CD4-positive, alpha-beta T cell treated with Interferon alpha-2 for 1 hour (primary cell): ENCODE measurements at regions not wholly inside any gene's neighbourhood (a gene's known extent, or its start where the extent isn't known, plus 50 kb on each side); places are given as distances from the start of the nearest gene placed in this dataset.
"Not testable (repeated sequence)": the region's sequence is repeated elsewhere in the genome, so short reads cannot be mapped to it uniquely, and the experiment has no call there.

ENCODE experiments used
- DNase-seq, 2 donors: peaks; one replicate each; pipeline ENCODE4 v3.0.0-alpha.2; 2020 to 2022

DNA sequence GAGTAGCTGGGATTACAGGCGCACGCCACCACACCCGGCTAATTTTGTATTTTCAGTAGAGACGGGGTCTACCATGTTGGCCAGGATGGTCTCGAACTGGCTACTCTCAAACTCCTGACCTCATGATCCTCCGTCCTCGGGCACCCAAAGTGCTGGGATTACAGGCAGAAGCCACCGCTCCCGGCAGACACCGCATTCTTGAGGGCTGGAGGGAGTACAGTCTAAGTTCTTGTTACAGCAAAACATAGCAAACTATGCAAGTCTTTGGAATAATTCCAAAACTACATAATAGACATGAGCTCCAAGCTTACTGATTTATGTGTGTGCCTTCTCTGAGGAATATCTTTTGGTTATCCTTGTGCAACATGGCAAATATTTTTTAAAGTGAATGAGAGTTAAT, 299.1 kb upstream of the ZNF658 start:
- DNase-seq, result not testable (repeated sequence)

DNA sequence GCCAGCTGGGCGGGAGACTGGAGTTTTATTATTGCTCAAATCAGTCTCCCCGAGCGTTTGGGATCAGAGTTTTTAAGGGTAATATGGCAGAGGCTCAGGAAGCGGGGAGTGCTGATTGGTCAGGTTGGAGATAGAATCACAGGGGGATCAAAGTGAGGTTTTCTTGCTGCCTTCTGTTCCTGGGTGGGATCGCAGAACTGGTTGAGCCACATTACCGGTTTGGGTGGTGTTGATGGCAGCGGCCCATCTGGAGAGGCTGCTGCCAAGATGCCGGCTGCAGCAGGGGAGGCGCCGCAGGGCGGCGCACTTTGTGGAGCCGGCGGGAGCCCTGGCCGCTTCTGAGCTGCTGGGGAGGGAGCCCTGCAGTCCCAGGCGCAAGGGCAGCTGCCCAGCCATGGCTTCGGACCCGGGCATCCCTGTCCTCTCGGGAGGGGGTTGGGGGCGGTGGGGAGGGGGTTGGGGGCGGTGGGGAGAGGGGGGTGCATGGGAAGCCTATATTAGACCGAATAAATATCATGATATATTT, 268.9 kb upstream of the ZNF658 start:
- not testable (repeated sequence) for DNase-seq

DNA sequence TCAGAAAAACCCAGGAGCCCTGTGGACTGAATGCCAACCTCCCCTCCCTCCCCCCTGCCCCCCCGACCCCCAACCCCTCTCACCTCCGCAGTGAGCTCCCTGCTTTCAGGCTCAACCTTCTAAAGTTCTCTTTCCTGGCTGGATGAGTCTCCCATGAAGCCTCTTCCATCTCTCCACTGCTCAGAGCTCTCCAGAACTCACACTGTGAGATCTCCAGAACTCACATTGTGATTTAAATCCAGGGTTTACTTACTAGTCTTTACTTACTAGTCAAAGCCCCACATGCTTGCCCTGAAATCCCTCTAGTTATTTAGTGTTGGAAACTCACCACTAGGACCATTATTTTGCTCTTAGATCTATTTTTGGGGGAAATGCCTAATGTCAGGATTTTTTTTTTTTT, 252.8 kb upstream of the ZNF658 start:
- DNase-seq, result not testable (repeated sequence)

DNA sequence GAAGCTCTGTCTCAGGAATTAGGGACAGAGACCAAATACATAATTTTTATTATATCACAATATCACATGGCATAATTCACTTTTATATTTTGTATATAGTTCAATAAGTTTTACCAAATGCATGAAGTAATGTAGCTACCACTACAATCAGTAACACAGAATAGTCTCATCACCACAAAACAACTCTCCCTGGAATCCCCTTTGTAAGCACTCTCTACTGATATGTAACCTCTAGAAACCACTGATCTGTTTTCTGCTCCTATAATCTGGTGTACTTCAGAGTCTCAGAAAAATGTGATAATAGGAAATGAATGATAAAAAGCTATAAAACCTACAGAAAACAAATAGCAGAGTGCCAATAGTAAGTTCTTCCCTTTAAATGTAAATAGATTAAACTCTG, 210.3 kb upstream of the ZNF658 start:
- DNase-seq, result not testable (repeated sequence)

DNA sequence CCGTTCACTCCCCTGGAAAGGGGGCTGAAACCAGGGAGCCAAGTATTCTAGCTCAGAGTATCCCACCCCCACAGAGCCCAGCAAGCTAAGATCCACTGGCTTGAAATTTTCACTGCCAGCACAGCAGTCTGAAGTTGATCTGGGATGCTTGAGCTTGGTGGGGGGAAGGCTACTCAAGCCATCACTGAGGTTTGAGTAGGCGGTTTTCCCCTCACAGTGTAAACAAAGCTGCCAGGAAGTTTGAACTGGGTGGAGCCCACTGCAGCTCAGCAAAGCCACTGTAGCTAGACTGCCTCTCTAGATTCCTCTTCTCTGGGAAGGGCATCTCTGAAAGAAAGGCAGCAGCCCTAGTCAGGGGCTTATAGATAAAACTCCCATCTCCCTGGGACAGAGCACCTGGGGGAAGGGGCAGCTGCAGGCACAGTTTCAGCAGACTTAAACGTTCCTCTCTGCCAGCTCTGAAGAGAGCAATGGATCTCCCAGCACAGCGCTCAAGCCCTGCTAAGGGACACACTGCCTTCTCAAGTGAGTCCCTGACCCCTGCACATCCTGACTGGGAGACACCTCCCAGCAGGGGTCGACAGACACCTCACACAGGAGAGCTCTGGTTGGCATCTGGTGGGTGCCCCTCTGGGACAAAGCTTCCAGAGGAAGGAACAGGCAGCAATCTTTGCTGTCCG, 204.8 kb upstream of the ZNF658 start:
- DNase-seq, result not testable (repeated sequence)

DNA sequence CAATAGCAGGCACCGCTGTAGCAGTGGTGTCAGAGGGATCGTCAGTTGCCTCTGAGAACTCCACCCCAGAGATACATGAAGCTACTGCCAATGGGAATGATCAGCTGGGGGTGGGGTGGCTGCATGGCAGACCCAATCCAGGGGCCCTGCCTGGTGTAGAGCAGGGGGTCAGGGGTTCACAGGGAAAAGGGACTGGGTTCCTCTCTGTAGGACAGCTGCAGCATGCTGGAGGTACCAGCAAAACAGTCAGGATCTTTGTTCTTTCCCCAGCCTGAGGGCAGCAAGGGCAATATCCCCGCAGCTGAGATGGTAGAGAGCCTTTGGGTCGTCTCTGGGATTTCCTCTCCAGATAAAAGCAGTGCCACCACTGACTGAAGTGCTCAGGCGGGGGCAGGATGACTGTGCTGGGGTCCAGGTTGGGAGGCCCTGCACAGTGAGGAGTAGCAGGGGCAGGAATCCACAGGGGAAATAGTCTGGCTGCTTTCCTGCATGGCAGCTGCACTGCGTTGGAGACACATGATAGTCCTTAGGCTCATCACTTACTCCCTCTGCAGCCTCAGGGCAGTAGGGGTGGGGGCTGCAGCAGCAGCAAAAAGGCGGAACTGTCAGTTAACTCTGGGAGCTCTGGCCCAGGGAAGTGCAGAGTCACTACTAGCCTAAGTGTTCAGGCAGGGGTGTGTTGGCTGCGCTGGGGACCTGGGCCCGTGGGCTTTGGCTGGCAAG, 203.0 kb upstream of the ZNF658 start:
- DNase-seq, result not testable (repeated sequence)

DNA sequence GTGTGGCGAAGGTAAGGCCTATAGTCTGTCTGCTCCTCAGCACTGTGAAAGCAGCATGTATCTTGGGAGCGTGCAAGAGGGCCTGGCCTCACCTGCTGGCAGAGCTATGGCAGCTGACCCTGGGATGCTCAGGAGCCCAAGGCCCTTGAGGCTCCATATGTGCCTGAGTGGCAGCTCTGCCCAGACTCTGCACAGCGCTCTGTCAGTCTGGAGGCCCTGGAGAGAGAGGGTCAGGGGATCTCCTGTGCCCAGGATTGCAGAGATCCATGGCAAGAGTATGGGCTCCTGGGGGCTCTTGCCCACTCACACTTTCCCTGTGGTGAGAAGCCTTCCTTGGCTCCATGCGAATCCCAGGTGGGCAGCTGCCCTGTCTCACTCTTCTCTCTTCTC, 202.5 kb upstream of the ZNF658 start:
- DNase-seq, result not testable (repeated sequence)

DNA sequence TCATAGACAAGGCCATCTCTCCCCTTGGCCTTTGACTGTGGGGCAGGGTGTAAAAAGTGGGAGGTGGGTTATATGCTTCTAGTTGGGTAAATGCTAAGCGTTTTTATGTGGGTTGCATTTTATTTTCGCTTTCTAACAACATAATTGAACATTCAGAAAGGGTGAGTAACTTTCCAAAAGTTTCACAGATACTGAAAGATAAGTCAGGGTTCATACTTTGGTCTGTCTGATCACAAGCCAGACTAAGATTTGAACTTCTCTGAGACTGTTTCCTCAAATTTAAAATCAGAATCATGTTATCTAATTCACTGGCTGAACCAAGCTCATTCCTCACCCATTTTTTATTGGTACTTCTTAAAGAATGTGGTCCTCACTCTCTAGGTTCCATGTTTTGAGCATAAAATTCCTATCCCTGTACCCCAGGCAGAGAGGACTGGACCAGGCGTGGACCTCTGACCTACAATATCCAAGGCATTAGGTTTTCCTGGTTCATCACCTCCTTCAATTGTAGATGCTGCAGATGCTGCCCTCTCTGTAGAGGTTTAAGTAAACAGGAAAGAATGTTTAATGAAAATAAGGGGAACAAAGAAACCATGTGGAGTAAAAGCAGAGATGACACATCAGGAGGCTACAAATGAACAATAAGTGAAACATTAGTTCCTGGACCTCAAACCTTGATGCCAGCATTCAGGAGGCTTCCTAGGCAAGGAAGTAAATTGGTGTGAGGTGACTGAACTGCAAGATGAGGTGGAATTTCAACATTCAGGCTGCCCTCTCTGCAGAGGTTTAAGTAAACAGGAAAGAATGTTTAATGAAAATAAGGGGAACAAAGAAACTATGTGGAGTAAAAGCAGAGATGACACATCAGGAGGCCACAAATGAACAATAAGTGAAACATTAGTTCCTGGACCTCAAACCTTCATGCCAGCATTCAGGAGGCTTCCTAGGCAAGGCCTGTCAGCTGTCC, 198.8 kb upstream of the ZNF658 start:
- not testable (repeated sequence) for DNase-seq

DNA sequence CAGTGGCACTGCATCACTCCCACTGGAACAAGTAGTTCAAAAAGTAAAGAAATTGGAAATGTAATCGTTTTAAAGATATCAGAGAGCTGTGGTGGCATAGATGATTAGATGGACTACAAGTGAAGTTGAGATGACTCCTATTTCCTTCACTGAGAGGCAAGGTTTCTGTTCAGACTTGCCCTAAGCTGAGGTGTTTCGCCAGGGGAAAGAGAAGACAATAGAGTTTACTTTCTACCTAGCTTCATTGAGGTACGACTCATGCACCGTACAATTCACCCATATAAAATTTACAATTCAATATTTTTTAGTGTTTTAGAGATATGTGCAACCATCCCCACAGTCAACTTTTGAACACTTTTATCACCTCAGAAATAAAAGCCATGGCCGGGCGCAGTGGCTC, 189.0 kb upstream of the ZNF658 start:
- DNase-seq, result not testable (repeated sequence)

DNA sequence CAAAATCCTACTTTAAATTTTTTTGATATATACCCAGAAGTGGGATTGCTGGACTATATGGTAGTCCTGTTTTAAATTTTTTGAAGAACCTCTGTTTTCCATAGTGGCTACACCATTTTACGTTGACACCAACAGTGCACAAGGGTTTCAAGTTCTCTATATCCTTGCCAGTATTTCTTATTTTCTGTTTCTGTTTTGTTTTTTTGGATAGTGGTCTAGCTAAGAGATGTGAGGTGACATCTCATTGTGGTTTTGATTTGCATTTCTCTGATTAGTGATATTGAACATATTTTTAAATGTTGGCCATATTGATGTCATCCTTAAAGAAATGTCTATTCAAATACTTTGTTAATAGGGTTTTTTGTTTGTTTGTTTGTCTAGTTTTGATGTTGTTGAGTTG, 187.7 kb upstream of the ZNF658 start:
- not testable (repeated sequence) for DNase-seq

DNA sequence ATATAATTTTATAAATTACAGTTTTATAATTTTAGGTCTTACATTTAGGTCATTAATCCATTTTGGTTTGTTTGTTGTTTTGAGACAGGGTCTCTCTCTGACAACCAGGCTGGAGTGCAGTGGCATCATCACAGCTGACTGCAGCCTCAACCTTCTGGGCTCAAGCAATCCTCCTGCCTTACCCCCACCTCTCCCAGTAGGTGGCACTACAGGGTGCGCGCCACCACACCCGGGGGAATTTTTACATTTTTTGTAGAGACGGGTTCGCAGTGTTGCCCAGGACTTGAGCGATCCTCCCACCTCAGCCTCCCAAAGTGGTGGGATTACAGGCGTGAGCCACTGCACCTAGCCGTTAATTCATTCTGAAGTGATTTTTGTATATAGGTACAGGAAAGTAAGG, 187.0 kb upstream of the ZNF658 start:
- DNase-seq, result not testable (repeated sequence)

DNA sequence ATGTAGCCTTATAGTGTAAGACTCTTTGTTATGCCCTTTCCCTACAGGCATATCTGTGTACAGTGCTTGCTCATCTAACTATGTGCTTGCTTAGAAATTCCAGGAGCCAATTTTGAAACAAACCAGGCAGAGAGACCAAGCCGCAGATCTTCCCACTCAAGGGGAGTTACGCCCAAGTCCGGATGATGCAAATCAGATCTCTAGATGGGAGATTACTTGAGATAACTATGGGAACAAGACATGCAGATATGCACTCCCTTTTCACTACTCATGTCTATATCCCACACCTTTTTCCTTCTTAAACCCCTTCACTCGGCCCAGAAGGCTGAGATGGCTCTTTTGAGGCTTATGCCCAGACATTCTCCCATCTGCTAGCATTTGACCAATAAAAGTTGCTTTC, 179.7 kb upstream of the ZNF658 start:
- not testable (repeated sequence) for DNase-seq

DNA sequence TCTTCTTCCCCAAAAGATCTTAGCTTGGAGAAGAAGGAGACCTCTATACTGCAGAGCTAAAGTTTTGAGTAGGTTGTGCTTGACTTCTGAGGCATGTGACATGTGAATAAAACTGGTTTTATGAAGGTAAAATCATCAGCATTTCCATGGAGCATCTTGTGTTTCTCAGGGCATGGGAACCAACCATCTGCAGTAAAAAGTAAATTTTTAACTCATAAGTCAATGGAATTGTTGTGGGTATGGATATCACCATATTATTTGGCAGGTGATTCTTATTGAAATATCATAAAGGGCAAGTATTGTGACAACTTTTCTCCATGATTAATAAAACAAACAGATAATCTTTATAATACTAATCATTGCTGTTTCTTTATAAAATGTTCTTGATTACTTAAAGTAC, 173.0 kb upstream of the ZNF658 start:
- not testable (repeated sequence) for DNase-seq

DNA sequence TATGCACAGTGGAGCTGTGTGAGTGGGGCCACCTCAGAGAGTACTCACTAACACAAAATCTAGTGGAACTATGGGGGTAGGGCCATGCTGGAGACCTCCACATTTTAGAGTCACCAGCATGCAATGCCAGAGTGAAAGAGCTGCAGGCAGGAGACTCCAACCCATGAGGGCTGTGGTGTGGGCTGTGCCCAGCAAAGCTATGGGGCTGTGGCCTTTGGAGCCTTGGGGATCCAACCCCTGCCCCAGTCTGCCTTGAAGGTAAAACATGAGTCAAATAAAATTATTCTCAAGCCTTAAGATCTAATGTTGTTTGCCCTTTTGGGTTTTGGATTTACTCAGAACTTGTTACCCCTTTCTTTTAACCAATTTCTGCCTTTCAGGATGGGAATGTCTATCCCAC, 163.8 kb upstream of the ZNF658 start:
- DNase-seq, result peak in 1 of 2 donors; percentile 0

DNA sequence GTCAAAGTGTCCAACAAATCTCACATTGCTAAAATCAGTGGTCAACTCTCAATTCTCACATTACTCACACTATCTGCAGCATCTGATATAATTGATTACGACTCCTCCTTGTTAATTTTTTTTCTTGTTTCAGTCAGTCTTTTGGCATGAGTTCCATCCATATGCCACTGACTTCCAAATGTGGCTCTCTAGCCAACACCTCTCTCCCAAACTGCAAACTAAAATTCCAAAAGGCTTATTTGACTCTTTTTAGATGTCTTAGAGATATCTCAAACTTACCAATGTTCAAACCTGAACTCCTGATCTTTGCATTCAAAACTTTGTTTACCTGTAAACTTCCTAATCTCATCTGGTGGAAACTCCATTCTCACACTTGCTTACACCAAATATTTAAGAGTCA, 162.1 kb upstream of the ZNF658 start:
- DNase-seq, result not testable (repeated sequence)

DNA sequence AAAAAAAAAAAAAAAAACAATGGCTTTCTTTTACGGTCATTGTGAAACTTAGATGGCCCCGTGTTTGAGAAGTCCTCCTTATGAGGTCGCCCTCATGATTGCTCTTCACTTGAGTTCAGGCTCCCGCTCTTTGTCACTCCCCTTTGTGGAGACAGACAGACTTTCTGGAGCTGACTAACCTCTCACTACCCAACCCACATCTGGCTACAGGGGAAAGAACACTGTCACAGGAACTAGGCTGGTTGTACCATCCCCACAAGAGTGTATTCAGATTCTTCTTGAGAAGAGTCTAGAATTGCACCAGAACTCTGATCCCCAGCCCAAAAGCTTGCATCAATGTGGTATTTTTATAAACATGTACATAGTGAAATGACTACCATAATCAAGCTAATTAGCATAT, 160.4 kb upstream of the ZNF658 start:
- DNase-seq, result not testable (repeated sequence)

DNA sequence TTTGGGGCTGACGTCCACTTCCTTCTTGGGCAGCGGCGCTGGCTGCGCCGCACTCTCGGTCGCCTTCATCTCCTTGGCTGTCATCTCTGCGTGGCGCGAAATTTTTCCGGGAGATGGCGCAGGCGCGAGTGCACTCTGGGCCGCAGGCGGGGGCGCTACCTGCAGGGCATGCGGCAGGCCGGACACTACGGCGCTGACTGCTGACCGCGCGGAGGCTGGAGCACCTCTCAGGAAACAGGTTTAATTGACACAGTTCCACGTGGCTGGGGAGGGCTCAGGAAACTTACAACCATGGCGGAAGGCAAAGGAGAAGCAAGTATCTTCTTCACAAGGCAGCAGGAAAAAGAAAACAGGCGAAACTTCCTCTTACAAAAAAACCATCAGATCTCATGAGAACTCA, 154.7 kb upstream of the ZNF658 start:
- DNase-seq, result not testable (repeated sequence)

DNA sequence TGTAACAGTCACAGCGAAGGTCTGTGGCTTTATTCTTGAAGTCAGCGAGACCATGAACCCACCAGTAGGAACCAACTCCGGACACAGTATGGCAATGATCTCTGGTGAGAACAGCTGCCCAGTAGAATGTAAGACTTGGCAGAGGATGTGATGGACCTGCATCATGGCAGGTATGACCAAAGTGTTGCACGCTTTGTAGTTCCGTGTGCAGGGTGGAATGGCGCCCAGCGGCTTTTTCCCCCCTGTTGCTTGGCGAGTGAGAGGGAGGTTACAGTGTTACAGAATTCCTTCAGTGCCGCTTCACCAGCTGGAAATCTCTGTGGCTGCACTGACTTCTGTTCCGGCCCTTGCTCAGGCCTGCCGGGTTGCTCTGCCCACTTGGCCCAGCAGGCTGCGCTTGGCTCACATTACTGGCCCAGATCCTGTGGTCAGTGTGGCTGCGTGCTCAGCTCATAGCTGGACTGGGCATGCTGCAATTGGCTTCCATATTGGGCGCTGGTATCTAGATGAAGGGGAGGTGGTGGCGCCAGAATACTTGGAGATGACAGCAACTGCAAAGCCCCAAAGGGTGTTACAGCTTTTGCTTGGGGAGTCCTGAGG, 148.1 kb upstream of the ZNF658 start:
- not testable (repeated sequence) for DNase-seq

DNA sequence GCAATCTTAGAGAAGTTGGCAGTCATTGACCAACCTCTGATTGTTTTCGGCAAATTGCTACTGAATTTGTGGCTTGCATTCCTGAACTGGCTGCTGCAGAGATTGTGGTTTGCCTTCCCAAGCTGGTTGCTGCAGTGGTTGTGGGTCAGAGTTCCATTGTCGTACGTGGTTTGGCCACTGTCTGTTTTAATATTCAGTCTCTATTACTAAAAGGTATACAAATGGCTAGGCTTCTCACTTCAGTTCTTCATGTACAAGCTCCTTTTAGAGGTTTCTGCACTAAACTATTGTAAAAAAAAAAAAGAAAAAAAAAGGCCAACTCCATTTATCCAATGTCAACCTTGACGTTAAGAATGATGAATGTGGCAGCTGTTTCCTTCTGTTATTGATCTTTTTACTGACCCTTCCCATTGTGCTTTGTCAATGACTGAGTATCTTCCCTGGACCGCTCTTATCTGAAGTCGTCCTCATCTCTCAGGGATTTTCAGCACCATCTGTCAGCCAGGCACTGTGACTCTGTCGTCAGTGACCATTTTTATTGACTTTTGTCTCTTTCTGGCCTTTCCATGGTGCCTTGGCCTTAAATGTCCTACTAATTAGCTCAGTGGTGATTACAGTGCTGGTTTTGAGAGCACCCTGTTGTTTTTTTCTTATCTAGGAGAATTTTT, 140.6 kb upstream of the ZNF658 start:
- not testable (repeated sequence) for DNase-seq

DNA sequence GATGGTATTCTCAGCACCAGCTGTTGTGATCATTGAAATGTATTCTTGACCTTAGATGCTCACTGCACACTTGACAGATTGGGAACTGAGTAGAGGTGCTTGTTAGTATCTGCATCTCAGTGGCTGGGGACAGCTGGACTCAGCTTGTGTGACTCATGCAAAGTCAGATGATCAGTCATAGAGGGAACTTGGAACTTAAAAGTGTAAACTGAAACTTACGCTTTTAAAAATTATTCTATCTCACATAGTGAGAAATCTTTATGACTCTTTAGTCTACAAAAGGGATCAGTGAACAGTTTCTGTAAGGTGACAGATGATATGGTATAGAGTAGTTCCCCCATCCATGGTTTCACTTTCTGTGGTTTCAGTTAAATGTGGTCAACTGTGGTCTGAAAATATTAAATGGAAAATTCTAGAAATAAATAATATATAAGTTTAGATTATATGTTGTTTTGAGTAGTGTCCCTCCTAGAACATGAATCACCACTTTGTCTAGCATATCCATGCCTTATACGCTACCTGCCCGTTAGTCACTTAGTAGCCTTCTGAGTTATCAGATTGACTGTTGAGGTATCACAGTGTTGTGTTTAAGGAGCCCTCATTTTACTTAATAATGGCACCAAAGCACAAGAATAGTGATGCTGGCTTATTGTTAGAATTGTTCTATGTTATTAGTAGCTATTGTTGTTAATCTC, 135.6 kb upstream of the ZNF658 start:
- DNase-seq, result not testable (repeated sequence)

DNA sequence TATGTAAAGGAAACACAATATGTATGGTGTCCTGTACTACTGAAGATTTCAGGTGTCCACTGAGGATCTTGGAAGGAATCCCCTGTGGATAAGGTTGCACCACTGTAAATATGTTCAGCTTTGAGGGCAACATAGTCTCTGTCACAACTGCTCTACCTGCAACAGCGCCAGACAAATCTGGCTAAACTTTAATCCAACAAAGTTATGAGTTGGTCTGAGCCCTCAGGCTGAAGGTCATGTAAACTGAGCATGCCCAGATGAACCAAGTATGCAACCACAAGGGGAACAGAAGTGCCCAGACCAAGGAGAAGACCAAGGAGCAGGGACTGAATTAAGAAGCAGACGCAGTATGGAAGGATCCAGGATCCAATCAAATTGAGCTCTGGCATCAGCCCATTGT, 135.0 kb upstream of the ZNF658 start:
- DNase-seq, result not testable (repeated sequence)
